ENCODE measurements at regions not wholly inside any gene's neighbourhood (a gene's known extent, or its start where the extent isn't known, plus 50 kb on each side); places are given as distances from the start of the nearest gene placed in this dataset.

DNA sequence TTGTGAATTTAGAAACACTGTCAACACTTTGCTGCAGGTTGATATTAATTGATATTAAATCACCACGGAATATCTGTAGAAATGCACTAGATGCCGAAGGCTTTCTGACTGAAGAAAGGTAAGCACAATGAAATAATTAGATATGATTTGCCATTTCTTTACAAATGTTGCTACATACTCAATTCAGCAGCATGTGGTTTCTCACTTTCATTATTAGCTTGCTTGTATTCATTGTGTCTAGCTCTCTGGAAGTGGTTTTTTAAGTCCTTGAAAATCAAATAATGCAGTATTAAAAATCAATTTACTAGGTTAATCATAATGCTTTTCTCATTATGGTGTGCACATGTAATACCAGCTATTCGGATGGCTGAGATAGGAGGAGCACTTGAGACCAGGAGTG lies 231.3 kb upstream of the MARCKS start:
- no peak for DNase-seq (ENCODE audit: low spot score)
- TF ChIP-seq, protein P1, sequence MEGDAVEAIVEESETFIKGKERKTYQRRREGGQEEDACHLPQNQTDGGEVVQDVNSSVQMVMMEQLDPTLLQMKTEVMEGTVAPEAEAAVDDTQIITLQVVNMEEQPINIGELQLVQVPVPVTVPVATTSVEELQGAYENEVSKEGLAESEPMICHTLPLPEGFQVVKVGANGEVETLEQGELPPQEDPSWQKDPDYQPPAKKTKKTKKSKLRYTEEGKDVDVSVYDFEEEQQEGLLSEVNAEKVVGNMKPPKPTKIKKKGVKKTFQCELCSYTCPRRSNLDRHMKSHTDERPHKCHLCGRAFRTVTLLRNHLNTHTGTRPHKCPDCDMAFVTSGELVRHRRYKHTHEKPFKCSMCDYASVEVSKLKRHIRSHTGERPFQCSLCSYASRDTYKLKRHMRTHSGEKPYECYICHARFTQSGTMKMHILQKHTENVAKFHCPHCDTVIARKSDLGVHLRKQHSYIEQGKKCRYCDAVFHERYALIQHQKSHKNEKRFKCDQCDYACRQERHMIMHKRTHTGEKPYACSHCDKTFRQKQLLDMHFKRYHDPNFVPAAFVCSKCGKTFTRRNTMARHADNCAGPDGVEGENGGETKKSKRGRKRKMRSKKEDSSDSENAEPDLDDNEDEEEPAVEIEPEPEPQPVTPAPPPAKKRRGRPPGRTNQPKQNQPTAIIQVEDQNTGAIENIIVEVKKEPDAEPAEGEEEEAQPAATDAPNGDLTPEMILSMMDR (IDR thresholded peaks at IDR 0.05; ENCODE audit: extremely low read depth, missing control alignments): no peak

DNA sequence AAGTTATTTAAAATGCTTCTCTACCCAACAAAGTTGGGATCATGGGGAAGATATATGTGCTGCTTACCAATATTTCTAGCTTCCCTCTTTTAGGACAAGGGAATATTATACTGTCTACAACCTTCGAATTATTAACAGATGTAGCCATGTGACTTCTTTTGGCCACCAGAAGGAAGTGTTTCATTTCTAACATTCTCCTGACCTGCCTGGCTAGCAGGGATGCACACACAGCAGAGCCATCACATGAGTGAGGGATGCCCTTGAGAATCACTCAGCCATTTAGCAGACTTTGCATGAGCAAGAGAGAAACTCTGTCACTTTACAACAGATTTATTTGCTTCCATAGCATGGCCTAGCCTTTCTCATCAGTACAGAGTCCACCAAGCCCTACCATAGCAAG lies 230.7 kb upstream of the MARCKS start:
- DNase-seq (ENCODE audit: low spot score): no peak
- TF ChIP-seq, protein P1 (IDR thresholded peaks at IDR 0.05; ENCODE audit: extremely low read depth, missing control alignments): no peak

DNA sequence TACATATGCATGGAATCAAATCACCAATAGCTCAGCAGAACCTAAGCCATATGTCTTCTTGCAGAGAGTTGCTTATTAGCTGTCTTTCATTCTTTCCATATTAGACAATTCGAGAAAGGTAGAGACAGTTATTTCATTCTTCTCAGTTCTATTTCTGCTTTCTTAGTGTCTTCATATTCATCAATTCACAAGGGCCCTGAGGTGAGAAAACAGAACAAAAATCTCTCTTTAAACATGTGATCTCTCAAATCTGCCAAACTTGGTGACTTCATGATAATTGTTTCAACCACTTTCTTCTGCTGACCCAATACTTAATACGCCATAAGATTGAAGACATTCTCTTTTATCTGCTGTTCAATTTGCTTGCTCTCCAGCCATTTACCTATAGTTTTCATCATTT lies 229.7 kb upstream of the MARCKS start:
- TF ChIP-seq, protein P1 (IDR thresholded peaks at IDR 0.05; ENCODE audit: extremely low read depth, missing control alignments): no peak
- no peak for DNase-seq (ENCODE audit: low spot score)

DNA sequence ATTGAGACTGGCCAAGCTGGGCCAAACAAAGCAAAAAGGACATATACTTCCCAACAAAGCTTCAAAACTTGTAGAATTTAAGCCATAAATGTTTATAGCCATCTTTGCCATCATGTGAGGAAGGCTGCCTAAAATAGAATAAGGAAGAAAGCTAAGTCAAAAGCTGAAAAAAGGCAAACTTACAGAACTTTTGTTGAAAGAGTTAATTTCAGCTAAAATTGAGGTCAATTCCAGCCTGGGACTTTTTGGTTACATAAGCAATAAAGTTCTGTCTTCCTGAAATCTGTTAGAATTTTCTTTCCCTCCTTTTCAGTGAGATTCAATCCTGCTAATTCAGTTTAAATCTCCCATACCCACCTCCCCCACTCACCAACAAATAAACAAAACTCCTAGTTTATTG lies 227.9 kb upstream of the MARCKS start:
- no peak for DNase-seq (ENCODE audit: low spot score)
- TF ChIP-seq, protein P1 (IDR thresholded peaks at IDR 0.05; ENCODE audit: extremely low read depth, missing control alignments): no peak

DNA sequence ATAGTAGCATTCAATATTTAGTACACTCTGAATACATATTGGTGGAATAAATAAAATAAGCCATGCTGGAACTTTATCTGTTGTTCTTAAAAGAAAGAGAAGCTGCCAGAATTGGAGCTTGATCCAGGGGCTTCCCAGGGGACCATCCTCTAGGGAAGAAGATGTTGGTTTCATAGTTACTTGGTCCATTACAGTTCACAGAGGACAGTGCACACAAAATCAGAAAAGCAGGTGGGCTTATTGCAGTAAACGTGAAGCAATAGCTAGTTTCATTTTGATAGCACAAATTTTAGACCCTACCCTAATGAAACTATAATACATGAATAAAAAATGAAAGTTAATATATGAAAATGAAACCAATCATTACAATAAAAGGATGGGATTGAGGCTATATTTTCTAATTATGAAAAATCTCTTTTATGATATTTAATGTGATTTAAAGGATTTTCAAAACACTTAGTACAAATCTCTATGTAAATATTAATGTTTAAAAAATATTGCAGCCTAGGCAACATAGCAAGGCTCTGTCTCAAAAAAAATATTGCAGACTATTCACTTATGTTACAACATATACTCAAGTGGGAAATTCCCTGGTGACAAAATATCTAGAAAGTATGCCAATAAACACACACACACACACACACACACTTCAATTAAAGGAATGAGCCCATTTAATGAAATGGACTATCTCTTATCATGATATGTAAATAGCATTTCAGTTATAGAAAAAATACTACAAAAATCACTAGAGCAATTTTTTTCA lies 227.0 kb upstream of the MARCKS start:
- DNase-seq (ENCODE audit: low spot score): no peak
- TF ChIP-seq, protein P1 (IDR thresholded peaks at IDR 0.05; ENCODE audit: extremely low read depth, missing control alignments): no peak

DNA sequence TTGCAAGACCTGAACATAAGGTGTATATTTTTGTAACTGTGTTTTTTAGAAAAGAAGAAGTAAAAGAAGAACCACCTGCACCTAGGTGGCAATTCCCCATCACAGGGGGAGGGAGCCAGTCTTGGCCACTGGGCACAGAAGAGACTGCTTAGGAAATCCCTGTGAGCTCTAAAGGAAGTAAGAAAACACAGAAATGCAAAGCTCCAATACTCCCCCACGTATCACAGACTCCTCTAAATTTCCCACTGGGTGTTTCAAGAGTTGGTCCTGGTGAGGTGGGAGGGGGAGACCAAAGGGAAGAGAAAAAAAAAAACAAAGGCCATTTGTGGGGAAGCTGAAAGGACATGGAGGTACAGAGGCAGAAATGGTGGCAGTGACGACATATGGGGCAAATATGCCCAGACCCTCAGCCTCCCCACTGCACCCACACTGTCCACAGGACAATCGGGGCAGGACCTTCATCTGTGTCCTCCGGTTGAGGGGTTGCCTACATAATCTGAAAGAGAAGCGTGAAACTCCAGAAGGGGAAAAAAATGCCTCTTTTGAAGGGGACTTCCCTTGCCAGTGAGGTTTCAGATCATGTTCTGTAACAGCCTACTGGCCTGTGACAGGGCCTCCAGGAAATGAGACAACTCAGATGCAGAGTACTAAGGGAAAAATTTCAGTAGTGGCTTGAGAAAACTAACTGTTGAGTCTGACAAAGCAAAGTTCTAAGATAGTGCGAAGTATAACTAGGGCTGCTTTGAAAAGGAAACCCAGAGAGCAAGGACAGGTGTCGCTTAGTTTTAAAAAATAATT lies 226.2 kb upstream of the MARCKS start:
- TF ChIP-seq, protein P1 (IDR thresholded peaks at IDR 0.05; ENCODE audit: extremely low read depth, missing control alignments): no peak
- DNase-seq (ENCODE audit: low spot score): peak; percentile 52

DNA sequence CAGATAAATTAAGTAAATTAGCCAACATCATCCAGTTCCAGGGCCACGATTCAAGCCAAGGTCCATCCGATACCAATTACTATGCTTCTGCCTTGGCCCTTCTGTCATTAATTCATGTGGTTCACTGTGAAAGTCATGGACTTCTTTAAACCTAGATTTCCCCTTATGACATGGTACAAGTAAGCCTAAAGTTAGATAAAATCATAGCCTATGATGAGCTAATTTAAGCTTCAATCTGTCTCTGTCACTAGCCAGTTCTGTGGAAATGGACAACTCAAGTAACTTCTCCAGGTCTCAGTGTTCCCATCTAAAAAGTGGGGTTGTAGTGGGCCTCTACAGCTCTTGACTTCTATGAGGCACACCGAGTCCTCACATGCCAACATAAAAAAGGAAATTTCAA lies 225.5 kb upstream of the MARCKS start:
- DNase-seq (ENCODE audit: low spot score): no peak
- TF ChIP-seq, protein P1 (IDR thresholded peaks at IDR 0.05; ENCODE audit: extremely low read depth, missing control alignments): no peak

All from GM20000 (cell line).